ENCODE measurements at regions not wholly inside any gene's neighbourhood (a gene's known extent, or its start where the extent isn't known, plus 50 kb on each side); places are given as distances from the start of the nearest gene placed in this dataset.
"Not testable (repeated sequence)": the region's sequence is repeated elsewhere in the genome, so short reads cannot be mapped to it uniquely, and the experiment has no call there.

DNA sequence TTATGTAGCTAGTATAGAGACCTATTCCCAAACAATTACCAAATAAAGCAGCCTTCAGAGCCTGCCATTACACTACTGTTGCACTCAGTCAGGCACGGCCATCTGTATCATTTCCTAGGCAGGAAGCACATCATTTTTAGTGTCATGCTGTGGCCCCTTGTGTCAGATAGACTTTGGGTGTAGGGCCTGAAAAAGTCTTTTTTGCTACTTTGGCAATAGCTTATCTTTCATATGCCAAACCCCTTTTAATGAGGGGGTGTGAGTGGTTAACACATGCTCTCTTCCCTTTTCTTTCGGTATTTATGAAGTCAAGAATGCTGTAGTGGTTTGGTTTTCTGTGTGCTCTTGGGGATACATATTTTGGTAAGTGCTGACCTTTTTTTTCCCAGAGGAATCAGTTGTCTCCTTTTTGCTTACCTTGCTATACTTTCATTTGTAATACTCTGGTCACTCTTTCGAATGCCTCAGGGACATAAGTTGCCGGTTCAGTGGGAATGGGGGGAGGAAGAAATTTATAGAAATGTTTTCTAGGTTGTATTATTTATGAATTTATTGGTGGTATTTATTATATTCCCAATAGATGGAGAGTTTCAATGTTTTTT is 209.8 kb downstream of the CSNK1G3 start:
- DNase-seq, result no peak

DNA sequence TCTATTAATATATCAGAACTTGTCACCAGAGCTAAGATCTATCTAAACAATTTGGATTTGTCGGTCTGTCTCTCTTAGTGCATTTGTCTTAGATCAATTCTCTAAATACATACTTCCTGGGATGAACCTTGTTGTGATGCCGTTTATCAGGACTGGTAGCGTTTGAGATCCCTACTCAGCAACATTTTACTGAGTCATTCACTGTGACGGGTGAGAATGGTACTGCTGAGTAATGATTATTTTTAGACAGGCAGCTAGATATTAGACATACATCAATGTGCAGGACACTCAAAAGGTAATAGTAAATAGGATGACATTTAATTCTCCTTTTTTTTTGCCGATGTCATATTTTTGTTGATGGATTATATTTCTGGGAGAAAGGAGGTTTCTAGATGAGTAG is 209.0 kb downstream of the CSNK1G3 start:
- no peak for DNase-seq

DNA sequence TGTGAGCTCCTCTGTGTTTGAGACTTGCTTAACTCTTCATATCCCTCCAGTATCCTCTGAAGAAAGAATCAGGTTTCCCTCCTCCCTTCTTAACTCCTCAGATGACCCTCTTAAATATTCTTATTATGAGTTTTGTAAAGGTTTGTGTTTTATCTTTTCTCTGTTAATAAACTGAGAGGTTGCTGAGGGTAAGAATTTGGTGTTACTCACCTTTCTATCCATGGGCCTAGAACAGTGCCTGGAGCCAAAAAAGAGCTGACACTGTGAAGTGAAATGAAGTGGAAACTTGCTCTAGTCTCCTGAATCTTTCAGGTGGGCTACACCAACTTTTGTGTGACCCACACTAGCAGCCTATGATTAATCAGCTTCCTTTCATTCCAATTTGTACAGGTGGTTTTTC is 208.4 kb downstream of the CSNK1G3 start:
- DNase-seq, result no peak

DNA sequence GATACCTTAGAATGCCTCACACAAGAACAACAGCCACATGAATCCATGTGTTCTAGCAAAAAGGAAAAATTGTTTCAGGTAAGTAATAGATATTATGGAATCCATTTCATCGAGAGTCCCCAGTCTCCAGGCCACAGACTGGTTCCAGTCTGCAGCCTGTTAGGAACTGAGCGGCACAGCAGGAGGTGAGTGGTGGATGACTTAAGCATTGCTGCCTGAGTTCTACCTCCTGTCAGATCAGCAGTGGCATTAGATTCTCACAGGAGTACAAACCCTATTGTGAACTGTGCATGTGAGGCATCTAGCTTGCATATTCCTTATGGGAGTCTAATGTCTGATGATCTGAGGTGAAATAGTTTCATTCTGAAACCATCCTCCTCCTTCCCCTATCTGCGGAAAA is 207.0 kb downstream of the CSNK1G3 start:
- no peak for DNase-seq

DNA sequence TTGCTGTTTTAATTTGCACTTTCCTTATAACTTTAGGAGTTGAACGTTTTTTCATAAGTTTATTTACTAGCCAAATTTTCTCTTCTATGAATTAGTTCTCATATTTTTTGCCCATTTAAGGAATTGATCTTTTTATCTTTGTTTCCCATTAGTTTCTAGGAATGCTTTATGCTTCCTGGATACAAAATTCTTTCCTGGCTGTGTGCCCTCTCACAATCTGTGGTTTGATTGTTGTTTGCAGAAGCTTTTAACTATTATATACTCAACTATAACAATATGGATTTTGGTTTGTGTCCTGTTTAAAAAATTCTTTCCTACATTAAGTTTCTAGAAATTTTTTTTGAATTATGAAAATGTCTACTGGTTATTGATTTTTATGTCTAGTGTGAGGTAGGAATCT is 206.3 kb downstream of the CSNK1G3 start:
- no peak for DNase-seq

DNA sequence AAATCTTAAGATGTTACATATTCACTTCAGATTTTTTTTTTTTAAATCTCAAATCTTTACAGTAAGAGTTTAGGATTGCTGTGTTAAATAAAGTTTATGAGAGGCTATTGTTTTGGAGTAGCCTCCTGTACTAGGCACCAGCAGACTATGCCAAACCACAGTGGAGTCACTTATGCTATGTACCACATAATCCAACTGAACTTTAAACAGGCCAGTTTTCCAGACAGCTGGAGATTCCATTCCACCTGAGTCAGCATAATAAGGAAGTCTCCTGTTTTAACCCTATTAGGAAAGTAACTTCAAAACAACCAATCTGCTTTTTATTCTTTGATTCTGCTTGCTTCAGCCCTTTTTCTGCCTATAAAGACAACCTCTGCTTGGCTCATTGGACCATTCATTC is 205.2 kb downstream of the CSNK1G3 start:
- no peak for DNase-seq

DNA sequence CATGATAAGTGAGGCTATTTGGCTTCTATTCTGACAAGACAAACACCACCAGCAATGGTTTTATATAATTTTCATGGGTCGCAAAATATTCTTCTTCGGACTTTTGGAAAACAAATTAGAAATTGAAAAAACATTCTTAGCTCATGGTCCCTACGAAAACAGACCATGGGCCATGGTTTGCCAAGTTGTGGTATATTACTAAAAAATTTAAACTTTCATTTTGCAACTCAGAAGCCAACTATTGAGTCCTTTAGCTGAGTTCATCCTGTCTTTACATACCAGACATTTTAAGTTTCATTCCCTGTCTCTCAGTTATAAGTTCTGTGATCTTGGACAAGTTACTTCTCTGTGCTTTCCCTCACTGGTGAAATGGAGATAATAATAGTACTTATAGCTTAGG is 198.1 kb downstream of the CSNK1G3 start:
- no peak for DNase-seq

DNA sequence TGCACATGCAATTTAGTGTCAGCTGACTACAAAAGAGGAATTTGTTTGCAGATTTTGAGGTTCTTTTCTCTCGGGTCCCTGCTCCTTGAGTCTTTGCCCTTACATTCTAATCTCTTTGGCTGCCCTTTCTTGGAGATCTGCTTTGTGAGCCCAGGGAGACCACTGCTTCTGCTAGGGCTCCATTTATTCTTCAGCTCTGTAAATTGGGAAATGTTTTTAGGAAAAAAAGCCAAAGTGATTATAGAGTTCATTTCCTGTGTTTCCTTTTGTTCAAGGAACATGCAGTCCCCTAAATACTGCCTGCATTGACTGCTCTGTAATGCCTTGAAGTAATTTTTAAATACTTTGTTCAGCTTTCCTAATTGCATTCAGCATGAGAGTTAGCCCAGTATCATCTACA is 197.4 kb downstream of the CSNK1G3 start:
- no peak for DNase-seq

DNA sequence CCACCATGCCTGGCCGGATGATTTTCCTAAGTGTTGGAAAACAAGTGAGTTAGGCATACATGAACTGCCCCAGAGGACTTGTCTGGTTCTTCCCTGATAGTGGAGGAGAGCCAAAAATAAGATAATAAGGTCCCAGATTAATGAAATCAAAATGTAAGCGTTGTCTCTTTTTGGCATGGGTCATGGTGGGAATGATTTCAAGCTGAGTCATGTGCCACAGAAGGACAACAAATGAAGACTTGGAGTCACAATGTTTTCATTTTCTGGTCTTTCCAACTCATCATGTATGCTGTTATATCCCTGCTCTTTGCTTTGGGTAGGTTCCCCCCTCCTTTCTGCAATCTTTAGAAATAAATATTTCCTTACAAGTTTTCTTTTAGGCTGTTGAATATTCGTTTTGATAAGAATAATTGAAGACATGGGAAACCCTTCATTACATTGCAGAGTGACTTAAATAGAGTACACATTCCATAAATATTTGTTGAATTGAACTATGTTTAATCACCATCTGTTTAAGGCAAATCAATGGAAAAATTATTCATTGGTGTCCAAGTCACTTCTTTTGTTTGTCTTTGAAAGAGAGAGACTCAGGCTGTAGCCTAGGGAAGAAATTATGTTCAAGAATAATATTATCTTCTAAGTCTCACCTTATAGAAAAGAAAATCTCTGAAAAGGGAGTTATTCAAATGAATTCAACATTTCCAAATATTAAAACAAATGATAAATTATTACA is 196.3 kb downstream of the CSNK1G3 start:
- no peak for DNase-seq

DNA sequence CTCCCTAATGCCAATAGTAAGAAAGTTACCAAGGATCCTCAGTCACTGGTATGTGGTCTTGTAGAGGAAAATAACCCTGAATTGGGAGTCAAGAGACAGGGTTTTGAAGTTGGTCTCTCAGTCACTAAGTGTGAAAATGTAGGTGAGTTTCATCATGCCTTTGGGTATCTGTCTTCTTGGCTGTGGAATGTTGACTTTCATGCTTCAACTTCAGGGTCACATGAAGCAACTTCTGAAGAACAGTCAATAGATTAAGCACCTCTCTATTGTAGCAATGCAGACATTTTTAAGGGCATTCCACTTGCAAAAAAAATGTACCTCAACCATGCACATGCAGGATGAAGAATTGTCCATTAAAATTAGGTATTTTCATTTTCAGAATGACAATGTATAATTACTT is 194.6 kb downstream of the CSNK1G3 start:
- DNase-seq, result no peak

DNA sequence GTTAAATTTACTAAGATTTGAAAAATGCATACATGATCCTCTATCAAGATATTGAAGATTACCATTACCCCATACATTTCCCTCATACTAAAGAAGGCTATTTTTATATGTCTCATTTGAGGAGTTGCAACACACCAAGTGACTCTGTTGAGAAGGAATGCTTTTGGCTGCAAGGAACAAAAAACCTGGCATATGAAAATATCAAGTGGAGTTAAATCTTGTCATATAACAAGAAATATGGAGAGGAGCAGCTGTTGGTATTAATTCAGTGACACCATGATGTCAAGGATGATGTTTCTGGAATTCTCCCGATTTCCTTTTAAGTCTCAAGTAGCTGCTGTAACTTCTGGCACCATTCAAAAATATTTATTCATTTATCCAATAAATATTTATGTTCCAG is 193.8 kb downstream of the CSNK1G3 start:
- DNase-seq, result no peak

DNA sequence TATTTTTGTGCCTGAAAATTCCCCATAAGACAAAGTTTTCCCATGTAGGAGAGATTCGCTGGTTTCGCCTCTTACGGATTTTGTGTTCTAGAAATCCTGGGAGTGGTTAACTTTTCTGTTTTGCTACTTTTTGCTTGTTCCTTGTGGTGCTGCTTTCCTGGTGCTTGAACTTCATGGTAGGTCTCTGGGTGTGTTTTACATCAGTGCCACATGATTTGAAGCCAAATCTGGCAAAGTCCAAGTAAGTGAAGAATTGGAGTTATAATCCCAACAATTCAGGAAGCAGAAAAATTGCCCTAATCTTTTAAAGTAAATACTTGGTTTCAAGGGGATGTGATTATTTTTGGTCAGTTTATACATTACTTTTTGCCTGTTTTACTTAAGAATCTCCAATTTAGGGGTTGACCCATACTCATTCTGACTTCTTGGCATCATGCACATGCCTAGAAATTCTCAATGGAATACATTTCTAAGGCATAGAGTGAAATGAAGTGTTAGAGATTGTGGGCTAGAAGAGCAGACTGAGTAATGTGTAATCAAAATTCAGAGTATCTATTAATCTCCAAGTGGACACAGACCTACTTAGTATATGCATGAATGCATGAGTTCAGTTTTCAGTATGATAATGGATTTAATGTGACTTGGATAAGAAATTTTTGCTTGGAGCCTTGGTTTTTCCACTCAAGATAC is 189.7 kb downstream of the CSNK1G3 start:
- DNase-seq, result no peak

DNA sequence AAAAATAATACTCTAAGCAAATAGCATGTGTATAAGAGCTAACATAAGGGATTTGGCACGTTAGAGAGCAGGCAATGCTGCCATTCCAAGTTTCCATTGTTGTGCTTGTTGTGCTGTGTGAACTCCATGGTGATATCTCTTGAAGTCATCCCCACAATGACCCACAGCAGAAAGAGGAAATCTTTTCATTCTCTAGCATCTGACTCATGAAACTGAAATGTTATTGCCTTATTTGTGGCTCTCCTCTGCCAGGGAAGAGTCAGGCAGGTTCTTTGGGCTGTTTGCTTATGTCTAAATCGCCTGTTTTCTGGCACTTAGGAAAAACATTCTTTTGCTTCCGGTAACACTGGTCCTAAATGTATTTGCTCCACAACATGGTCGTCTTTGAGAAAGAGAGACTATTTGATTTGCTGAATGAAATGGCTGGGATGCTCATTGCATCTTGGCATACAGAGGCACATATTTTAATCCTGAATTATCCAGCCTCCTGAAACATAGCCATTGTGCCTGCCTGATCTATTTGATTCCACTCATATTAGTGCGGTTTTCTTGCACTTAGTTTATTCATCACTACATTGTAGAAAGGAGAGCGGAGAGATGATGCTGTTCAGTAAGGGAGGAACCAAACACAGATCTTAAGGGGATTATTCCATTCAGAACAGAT is 188.8 kb downstream of the CSNK1G3 start:
- DNase-seq, result no peak

DNA sequence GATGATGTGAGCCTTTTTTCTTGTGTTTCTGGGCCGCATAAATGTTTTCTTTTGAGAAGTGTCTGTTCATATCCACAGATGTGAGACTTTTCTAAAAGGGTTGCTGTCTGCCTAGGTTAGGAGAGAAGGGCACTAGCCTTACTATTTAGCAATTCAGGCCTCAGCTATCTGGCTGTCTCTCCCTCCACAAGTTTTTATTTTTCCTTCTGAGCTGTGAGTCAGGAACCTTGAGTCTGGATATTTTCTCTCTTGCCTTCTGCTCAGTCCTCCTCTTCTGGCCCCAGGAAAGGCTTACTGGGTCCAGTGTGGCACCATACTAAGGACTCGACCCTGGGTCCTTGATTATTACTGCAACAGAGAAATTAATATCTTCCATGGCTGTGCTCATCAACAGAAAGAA is 187.6 kb downstream of the CSNK1G3 start:
- no peak for DNase-seq

DNA sequence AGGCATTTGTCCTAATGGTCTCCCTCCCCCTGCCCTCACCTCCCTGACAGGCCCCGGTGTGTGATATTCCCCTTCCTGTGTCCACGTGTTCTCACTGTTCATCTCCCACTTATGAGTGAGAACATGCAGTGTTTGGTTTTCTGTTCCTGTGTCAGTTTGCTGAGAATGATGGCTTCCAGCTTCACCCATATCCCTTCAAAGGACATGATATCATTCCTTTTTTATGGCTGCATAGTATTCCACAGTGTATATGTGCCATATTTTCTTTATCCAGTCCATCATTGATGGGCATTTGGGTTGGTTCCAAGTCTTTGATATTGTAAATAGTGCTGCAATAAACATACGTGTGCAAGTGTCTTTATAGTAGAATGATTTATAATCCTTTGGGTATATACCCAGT is 187.0 kb downstream of the CSNK1G3 start:
- DNase-seq, result not testable (repeated sequence)

DNA sequence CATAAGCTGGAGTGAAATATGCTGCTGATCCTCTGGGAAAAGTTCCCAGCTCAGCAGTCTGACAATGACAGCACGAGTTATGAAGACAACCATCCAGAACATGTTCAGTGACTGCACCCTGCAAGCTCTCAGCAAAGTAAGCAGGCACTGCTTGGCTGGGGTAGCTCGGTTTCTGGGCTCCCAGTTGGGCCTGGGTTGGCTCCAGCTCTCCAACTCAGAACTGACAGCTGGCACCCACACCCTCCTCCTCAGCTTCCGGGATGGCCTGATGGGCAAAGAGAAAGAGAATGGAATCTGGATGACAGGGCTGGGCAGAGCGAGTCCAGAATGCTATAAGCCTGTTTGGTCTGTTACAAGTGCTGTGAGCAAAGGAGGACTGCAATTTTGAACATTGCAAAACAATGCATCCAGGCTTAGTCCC is 185.0 kb downstream of the CSNK1G3 start:
- no peak for DNase-seq

DNA sequence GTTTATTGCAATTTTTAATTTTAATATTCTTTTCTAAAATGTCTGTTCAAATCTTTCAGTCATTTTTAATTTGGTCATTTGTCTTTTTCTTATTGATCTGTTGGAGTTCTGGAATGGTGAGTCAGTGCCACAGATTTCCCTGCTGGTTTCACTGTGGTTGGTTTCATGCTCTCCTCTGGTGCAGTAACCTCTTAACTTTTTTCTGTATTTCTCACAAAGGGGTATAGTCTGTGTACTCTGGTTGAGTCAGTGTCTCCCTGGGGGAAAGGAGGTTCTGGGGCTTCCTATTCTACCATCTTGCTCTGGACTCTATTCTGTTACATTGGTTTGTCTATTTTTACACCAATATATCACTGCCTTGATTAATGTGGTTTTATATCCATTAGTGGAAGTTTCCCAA is 178.8 kb downstream of the CSNK1G3 start:
- no peak for DNase-seq

DNA sequence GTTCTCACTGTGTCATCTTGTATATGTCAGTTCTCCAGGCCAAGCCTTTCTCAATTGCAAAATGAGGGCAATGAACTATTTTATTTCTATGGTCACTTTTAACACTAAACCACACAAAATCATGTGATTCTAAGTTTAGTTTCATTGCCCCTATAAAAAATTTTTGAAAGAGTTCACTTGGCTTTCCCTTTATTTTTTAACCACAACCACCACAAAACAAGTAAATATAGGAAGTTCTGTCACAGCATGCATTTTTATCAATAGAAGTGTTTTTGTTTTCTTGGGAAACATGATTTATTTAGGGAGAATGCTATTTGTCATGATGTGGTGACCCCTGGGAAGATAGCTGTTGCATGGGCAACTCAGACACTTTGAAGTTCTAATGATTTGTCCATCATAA is 169.1 kb downstream of the CSNK1G3 start:
- no peak for DNase-seq

DNA sequence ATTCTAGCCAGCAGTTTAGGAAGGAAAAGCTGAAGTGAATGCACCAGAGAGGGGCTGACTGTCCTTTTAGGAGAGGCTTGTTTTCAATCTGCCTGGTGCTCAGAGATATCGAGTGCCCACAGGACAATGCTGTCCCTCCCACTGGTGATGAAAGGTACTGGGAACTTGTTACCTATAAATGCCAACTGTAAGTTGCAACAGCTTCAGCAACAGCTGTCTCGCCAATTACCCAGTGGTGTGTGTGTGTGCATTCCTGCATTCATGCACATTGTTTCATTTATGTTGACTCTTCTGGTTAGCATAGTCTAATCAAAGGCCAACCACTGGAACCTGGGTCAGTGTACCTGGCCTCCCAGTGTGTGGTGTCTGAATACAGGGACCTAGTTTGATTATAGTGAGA is 161.1 kb downstream of the CSNK1G3 start:
- DNase-seq, result no peak

DNA sequence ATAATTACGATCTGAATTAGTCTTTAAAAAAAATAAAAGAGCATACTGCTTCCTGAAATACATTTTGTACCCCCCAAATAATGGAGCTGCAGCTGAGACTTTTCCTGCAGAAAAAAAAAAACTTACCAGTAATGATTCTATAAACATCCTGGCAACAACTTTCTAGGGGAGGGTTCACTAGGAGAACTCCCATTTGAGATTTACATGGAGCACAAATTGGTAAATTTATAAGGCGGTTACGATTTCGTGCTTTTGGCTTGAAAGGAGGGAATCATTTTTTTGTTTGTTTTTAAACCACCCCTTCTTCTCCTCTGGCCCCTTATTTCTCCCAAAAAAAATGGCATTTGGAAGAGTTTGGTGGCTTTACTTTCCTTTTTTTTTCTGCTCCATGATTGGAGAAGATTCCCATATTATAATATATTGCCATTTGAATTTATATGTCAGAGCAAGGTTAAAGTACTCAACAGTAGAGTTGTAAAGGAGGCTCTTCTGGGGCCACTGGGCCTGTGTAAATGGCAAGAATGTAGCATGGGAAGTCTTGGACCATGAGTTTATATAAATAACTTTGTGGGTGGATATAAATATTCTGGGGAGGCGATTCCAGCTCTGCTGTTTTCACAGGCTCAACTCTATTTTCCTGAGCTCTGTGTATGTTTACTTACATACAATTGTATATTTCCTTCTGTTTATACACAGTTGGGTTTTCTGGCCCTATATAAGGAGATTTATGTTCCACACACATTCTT is 159.9 kb downstream of the CSNK1G3 start:
- DNase-seq, result no peak

DNA sequence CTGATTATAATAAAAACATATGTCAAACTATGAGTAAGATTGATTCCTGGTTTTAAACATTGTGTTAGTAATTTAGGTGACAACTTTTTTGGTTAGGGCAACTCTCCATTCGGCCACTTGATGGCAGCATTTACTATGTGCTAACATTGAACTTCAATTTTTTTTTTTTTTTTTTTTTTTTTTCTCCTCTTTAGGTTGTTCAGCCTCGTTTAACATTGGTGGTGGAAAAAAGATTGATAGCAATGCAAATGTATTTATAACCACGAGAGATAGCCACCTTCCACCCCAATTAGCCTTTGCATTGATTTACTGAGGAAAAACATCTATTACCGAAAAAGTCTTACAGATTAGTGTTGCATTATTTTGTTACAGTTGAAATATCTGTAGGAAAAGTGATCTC is 159.1 kb downstream of the CSNK1G3 start:
- peak; percentile 20 for DNase-seq

Data from NCI-H2107 (cell line).